ENCODE measurements at regions not wholly inside any gene's neighbourhood (a gene's known extent, or its start where the extent isn't known, plus 50 kb on each side); places are given as distances from the start of the nearest gene placed in this dataset.

GRCh38 chr2:6770006-6770405 is 95.7 kb downstream of the CMPK2 start:
- TF ChIP-seq EZH2phosphoT487 (IDR thresholded peaks at IDR 0.05; ENCODE audit: borderline replicate concordance), result no peak
- no peak for TF ChIP-seq POLR2A (IDR thresholded peaks at IDR 0.05; ENCODE audit: borderline replicate concordance, extremely low read depth, insufficient read depth, insufficient read length)
- no peak for TF ChIP-seq POLR2AphosphoS5 (IDR thresholded peaks at IDR 0.05; ENCODE audit: low read depth, low read length)
- no peak for TF ChIP-seq CTCF (IDR thresholded peaks at IDR 0.05 in 2 of 3, conservative IDR thresholded peaks at IDR 0.05 in 1 of 3; ENCODE audit: borderline replicate concordance in 1 of 3, insufficient read depth in 1 of 3, low read depth in 2 of 3, low read length in 2 of 3)
- TF ChIP-seq ZBTB33 (IDR thresholded peaks at IDR 0.05; ENCODE audit: extremely low read depth, insufficient replicate concordance, low read length), result no peak
- TF ChIP-seq TCF7L2 (IDR thresholded peaks at IDR 0.05; ENCODE audit: borderline replicate concordance, extremely low read depth, insufficient read depth, insufficient read length), result no peak
- no peak for TF ChIP-seq EZH2 (IDR thresholded peaks at IDR 0.05)
- no peak for TF ChIP-seq ZFX (IDR thresholded peaks at IDR 0.05)
- TF ChIP-seq EGR1 (IDR thresholded peaks at IDR 0.05; ENCODE audit: low read depth), result no peak
- TF ChIP-seq CEBPB (IDR thresholded peaks at IDR 0.05; ENCODE audit: low read depth), result no peak
- TF ChIP-seq REST (IDR thresholded peaks at IDR 0.05; ENCODE audit: low read depth), result no peak

Data from HCT116 (cell line).